DND-41 (cell line): ENCODE measurements at regions not wholly inside any gene's neighbourhood (a gene's known extent, or its start where the extent isn't known, plus 50 kb on each side); places are given as distances from the start of the nearest gene placed in this dataset.

Experiments
- CTCF ChIP-seq: IDR thresholded peaks from 2 replicates; pipeline ENCODE4 v1.5.1; 2012; ENCODE audit warnings: borderline replicate concordance, low read length, moderate library complexity, mild to moderate bottlenecking; ENCODE audit not compliant: poor library complexity, severe bottlenecking; ENCODE audit errors: extremely low read depth
- EZH2 ChIP-seq: IDR thresholded peaks from 3 replicates; pipeline ENCODE4 v1.6.1; 2012; ENCODE audit warnings: borderline replicate concordance, low read depth, mild to moderate bottlenecking, moderate library complexity, low read length, inconsistent platforms; ENCODE audit not compliant: severe bottlenecking

- no peak for TF ChIP-seq CTCF
- TF ChIP-seq EZH2, result no peak
Observed at GRCh38 chr12:46903058-46903457, 77.3 kb upstream of the SLC38A4 start.
